ENCODE measurements at regions not wholly inside any gene's neighbourhood (a gene's known extent, or its start where the extent isn't known, plus 50 kb on each side); places are given as distances from the start of the nearest gene placed in this dataset.

DNA sequence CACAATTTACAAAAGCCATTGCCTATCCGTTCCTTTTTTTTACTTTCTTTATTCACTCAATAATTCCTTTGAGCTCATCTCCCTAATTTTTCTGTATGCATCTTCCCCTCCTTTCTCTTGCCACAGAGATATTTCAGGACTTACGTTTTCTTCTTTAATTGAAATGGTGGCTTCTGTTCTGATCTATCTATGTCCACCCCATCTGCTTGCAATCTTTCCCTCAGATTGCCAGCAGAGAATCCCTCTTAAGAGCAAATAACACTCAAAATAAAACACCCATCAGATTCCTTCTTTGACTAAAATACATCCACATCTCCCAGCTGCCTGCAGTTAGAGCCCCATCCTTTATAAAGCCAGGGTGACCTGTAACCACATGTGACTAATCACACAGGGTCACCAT is 478.6 kb downstream of the EFNB2 start:
- intact Hi-C loops (cut with DNase I) = no loop called here
- H3K4me3 ChIP-seq = no peak overlapping the region
- TF ChIP-seq, protein P1, sequence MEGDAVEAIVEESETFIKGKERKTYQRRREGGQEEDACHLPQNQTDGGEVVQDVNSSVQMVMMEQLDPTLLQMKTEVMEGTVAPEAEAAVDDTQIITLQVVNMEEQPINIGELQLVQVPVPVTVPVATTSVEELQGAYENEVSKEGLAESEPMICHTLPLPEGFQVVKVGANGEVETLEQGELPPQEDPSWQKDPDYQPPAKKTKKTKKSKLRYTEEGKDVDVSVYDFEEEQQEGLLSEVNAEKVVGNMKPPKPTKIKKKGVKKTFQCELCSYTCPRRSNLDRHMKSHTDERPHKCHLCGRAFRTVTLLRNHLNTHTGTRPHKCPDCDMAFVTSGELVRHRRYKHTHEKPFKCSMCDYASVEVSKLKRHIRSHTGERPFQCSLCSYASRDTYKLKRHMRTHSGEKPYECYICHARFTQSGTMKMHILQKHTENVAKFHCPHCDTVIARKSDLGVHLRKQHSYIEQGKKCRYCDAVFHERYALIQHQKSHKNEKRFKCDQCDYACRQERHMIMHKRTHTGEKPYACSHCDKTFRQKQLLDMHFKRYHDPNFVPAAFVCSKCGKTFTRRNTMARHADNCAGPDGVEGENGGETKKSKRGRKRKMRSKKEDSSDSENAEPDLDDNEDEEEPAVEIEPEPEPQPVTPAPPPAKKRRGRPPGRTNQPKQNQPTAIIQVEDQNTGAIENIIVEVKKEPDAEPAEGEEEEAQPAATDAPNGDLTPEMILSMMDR (IDR thresholded peaks at IDR 0.05) = no peak
- TF ChIP-seq POLR2A (IDR thresholded peaks at IDR 0.05) = no peak
- H3K4me1 ChIP-seq (replicated peaks in 1 of 2) = no peaks in the 10 kb centered on the region
- H3K27me3 ChIP-seq = no peaks in the 10 kb centered on the region
- H3K27ac ChIP-seq = no peak overlapping the region
- no peaks in the 10 kb centered on the region for H3K36me3 ChIP-seq (replicated peaks in 1 of 2)
- no peak for DNase-seq
- whole genome bisulfite sequencing, 4 donors = 72 to 80% (median 72%) methylated on average over 2 of the region's 2 CpGs
- H3K9me3 ChIP-seq (replicated peaks in 1 of 3) = no peaks in the 10 kb centered on the region

DNA sequence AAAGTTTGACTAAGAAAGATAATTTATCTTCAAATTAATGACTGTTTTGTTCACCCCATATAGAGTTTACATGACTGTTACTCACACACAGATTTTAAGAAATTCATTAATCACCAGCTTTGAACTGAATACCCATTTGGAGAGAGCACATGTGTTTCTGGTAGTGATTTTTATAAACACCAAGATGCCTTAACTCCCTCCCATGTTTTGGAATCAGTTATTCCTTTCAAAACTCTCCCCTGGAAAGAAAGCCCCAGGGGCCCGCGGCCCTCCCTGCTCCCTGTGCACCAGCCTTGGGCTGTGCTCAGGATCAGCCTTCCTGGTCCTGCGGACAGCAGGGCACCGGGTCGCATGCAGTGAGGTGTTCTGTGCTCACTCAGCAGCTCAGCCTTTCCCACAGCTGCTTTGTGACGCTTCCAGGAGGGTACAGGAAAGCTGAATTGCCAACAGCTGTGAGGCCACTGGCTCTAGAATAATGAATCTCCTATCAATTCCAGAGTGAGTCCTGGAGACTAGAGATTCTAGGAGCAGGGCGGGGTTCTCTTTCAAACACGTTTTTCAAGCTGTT is 483.2 kb downstream of the EFNB2 start:
- no peak for DNase-seq
- H3K27ac ChIP-seq = no peak overlapping the region
- H3K4me3 ChIP-seq = no peak overlapping the region
- no peaks in the 10 kb centered on the region for H3K36me3 ChIP-seq (replicated peaks in 1 of 2)
- WGBS, 4 donors = 58 to 72% (median 70%) methylated on average over 5 to 8 of the region's 8 CpGs
- TF ChIP-seq, protein P1 (IDR thresholded peaks at IDR 0.05) = no peak
- TF ChIP-seq POLR2A (IDR thresholded peaks at IDR 0.05) = no peak
- intact Hi-C loops (cut with DNase I) = no loop called here
- no peaks in the 10 kb centered on the region for H3K27me3 ChIP-seq
- H3K9me3 ChIP-seq (replicated peaks in 1 of 3) = no peaks in the 10 kb centered on the region
- no peaks in the 10 kb centered on the region for H3K4me1 ChIP-seq (replicated peaks in 1 of 2)

DNA sequence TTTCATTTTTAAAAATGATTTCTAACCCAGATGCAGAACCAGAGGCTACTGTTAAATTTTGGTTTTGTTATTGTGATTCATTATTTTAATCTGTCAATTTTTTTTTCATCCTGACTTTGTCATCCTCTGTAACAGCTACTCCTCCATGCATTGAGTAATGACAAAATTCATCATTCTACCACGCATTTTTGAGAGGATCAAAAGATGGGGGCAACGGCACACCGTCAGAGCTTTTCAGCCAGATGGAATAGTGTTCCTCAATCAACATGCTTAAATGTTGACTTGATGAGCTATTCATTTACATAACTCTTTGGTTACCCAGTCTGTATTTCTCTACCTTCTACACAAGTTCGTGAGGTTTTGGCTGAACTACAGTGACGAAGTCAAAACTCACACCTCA is 486.3 kb downstream of the EFNB2 start:
- no peaks in the 10 kb centered on the region for H3K36me3 ChIP-seq (replicated peaks in 1 of 2)
- WGBS, 4 donors = 77 to 88% (median 81%) methylated on average over 5 of the region's 5 CpGs
- TF ChIP-seq, protein P1 (IDR thresholded peaks at IDR 0.05) = no peak
- no peak for TF ChIP-seq POLR2A (IDR thresholded peaks at IDR 0.05)
- no peak for DNase-seq
- no peaks in the 10 kb centered on the region for H3K27me3 ChIP-seq
- intact Hi-C loops (cut with DNase I) = no loop called here
- H3K4me1 ChIP-seq (replicated peaks in 1 of 2) = no peaks in the 10 kb centered on the region
- H3K9me3 ChIP-seq (replicated peaks in 1 of 3) = no peaks in the 10 kb centered on the region
- H3K4me3 ChIP-seq = no peak overlapping the region
- H3K27ac ChIP-seq = no peak overlapping the region

DNA sequence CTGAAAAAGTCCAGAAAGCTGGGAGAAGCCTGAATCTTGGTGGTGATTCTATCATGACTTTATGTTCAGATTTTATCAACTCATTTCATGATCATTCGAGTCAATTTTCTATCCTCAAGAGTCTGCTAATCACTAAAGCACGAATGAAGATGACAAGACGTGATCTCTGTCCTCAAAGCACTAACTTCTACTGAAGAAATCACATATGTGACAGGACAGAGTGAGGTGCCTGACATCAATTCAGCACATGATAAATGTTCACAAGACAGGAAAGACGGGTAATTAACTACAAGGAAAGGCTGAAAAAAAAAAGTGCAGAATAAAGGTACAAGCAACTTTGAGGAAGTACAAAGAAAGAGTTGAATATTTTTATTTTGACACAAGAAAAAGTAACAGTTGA is 487.1 kb downstream of the EFNB2 start:
- no peak overlapping the region for H3K4me3 ChIP-seq
- DNase-seq = no peak
- no peak for TF ChIP-seq POLR2A (IDR thresholded peaks at IDR 0.05)
- TF ChIP-seq, protein P1 (IDR thresholded peaks at IDR 0.05) = no peak
- no peaks in the 10 kb centered on the region for H3K4me1 ChIP-seq (replicated peaks in 1 of 2)
- H3K9me3 ChIP-seq (replicated peaks in 1 of 3) = no peaks in the 10 kb centered on the region
- no peaks in the 10 kb centered on the region for H3K36me3 ChIP-seq (replicated peaks in 1 of 2)
- WGBS, 4 donors = 43 to 65% (median 47%) methylated on average over 4 of the region's 4 CpGs
- no peak overlapping the region for H3K27ac ChIP-seq
- intact Hi-C loops (cut with DNase I) = no loop called here
- H3K27me3 ChIP-seq = no peaks in the 10 kb centered on the region
